ENCODE measurements at regions not wholly inside any gene's neighbourhood (a gene's known extent, or its start where the extent isn't known, plus 50 kb on each side); places are given as distances from the start of the nearest gene placed in this dataset.

GRCh38 chr17:12402963-12403622, 262.6 kb upstream of the MYOCD start:
- TF ChIP-seq CTCF (IDR thresholded peaks at IDR 0.05) (no peak), SIN3A (IDR thresholded peaks at IDR 0.05; ENCODE audit: borderline replicate concordance, insufficient read depth, low read depth, low read length) (no peak), TCF7L2 (IDR thresholded peaks at IDR 0.05; ENCODE audit: low read depth, low read length) (no peak)
